Mesodermal cell (in vitro differentiated cells): ENCODE measurements at regions not wholly inside any gene's neighbourhood (a gene's known extent, or its start where the extent isn't known, plus 50 kb on each side); places are given as distances from the start of the nearest gene placed in this dataset.

ENCODE experiments used
- H3K27ac ChIP-seq: 2 replicates; pipeline ENCODE4 v1.7.0; 2013; ENCODE audit warnings: mild to moderate bottlenecking, low read depth, low read length, moderate library complexity; ENCODE audit not compliant: severe bottlenecking
- H3K36me3 ChIP-seq: 2 replicates; pipeline ENCODE4 v1.7.1; 2013; ENCODE audit warnings: mild to moderate bottlenecking, low read length, moderate library complexity; ENCODE audit not compliant: control insufficient read depth, insufficient read depth
- H3K4me1 ChIP-seq: one replicate; pipeline ENCODE4 v1.7.1; 2013; ENCODE audit warnings: mild to moderate bottlenecking, low read length; ENCODE audit not compliant: insufficient read depth, control insufficient read depth, poor library complexity, severe bottlenecking
- H3K4me3 ChIP-seq: 2 replicates; pipeline ENCODE4 v1.7.0; 2013; ENCODE audit warnings: low read length, control low read depth, mild to moderate bottlenecking; ENCODE audit not compliant: insufficient read depth, poor library complexity, severe bottlenecking; ENCODE audit errors: extremely low read depth
- H3K9me3 ChIP-seq: 2 replicates; pipeline ENCODE4 v1.7.1; 2013; ENCODE audit warnings: mild to moderate bottlenecking, low read length, moderate library complexity; ENCODE audit not compliant: control insufficient read depth
- WGBS, 2 experiments: methylation state at CpG; one replicate each; pipeline ENCODE4 v1.1.5; 2013; ENCODE audit warnings: missing lambda C conversion rate in 2 of 2; ENCODE audit not compliant: insufficient coverage in 2 of 2; 5-methylcytosine and 5-hydroxymethylcytosine counted together

- H3K27ac ChIP-seq = no peak overlapping the region
- H3K36me3 ChIP-seq = no peaks in the 10 kb centered on the region
- peaks cover 17% of the 10 kb centered on the region for H3K9me3 ChIP-seq
- no peak overlapping the region for H3K4me3 ChIP-seq
- WGBS, 2 experiments = no CpG with 5 or more reads among the region's 2 CpGs
- no peaks in the 10 kb centered on the region for H3K4me1 ChIP-seq
Observed at GRCh38 chr3:159938714-159939113, 49.9 kb upstream of the IL12A start.
